Suprapubic skin (tissue), 4 donors: ENCODE measurements at regions not wholly inside any gene's neighbourhood (a gene's known extent, or its start where the extent isn't known, plus 50 kb on each side); places are given as distances from the start of the nearest gene placed in this dataset.

ENCODE experiments used
- DNase-seq, 2 donors: peaks; one replicate each; pipeline ENCODE4 v3.0.0-alpha.2; 2019; ENCODE audit warnings: low spot score in 2 of 2
- H3K27ac ChIP-seq: fragments of 200-600 bp; sonication (generic); one replicate; pipeline ENCODE4 v1.5.1; 2019
- H3K27me3 ChIP-seq: fragments of 200-600 bp; sonication (generic); one replicate; pipeline ENCODE4 v1.5.1; 2019
- H3K36me3 ChIP-seq: fragments of 200-600 bp; sonication (generic); one replicate; pipeline ENCODE4 v1.5.1; 2019
- H3K4me1 ChIP-seq: fragments of 200-600 bp; sonication (generic); one replicate; pipeline ENCODE4 v1.5.1; 2019
- H3K4me3 ChIP-seq: fragments of 200-600 bp; sonication (generic); one replicate; pipeline ENCODE4 v1.5.1; 2019; ENCODE audit warnings: mild to moderate bottlenecking
- H3K9me3 ChIP-seq: fragments of 200-600 bp; sonication (generic); one replicate; pipeline ENCODE4 v1.5.1; 2019
- CTCF ChIP-seq, 2 donors: fragments of 200-600 bp in 1 of 2; fragments of 450-650 bp in 1 of 2; sonication (generic) in 1 of 2; IDR thresholded peaks; one replicate each; pipeline ENCODE4 v1.5.1; 2016 to 2019; ENCODE audit warnings: antibody characterized with exemption in 2 of 2, mild to moderate bottlenecking in 1 of 2, moderate library complexity in 1 of 2
- EP300 ChIP-seq: sonication (generic); formaldehyde crosslinking; IDR thresholded peaks from one replicate; pipeline ENCODE4 v1.6.1; 2017; ENCODE audit warnings: antibody characterized with exemption
- POLR2A ChIP-seq, 2 donors: fragments of 450-650 bp; IDR thresholded peaks; one replicate each; pipeline ENCODE4 v1.6.1; 2017; ENCODE audit warnings: antibody characterized with exemption in 2 of 2, mild to moderate bottlenecking in 2 of 2, moderate library complexity in 2 of 2
- POLR2AphosphoS5 ChIP-seq, 3 donors: sonication (generic); formaldehyde crosslinking; IDR thresholded peaks; one replicate each; pipeline ENCODE4 v1.6.1; 2017; ENCODE audit warnings: antibody characterized with exemption in 3 of 3
- WGBS: methylation state at CpG from one replicate; pipeline ENCODE4 v1.1.5; 2018; 5-methylcytosine and 5-hydroxymethylcytosine counted together

GRCh38 chr6:15949982-15950381 lies 178.9 kb upstream of the MYLIP start:
- no peak for DNase-seq
- H3K27ac ChIP-seq = no peak overlapping the region

GRCh38 chr6:15948930-15949900 lies 179.7 kb upstream of the MYLIP start:
- DNase-seq = no peak
- WGBS = 74% methylated on average over 10 of the region's 10 CpGs
- no peak overlapping the region for H3K27ac ChIP-seq
- H3K4me3 ChIP-seq = no peak overlapping the region
- H3K27me3 ChIP-seq = no peaks in the 10 kb centered on the region
- H3K9me3 ChIP-seq = no peaks in the 10 kb centered on the region
- peaks cover 17% of the 10 kb centered on the region for H3K4me1 ChIP-seq
- H3K36me3 ChIP-seq = no peaks in the 10 kb centered on the region
- TF ChIP-seq EP300 = no peak
- TF ChIP-seq POLR2AphosphoS5 (IDR thresholded peaks at IDR 0.05) = no peak
- no peak for TF ChIP-seq POLR2A (IDR thresholded peaks at IDR 0.05)
- no peak for TF ChIP-seq CTCF (IDR thresholded peaks at IDR 0.05)

More at GRCh38 chr6:15949982-15950381, 178.9 kb upstream of the MYLIP start:
- Histone ChIP-seq H3K4me3 (no peak overlapping the region), H3K36me3 (no peaks in the 10 kb centered on the region), H3K4me1 (peaks cover 20% of the 10 kb centered on the region), H3K27me3 (no peaks in the 10 kb centered on the region), H3K9me3 (no peaks in the 10 kb centered on the region)
- TF ChIP-seq POLR2A (IDR thresholded peaks at IDR 0.05) (no peak), POLR2AphosphoS5 (IDR thresholded peaks at IDR 0.05) (no peak), CTCF (IDR thresholded peaks at IDR 0.05) (no peak), EP300 (no peak)
- 36% methylated on average over 1 of the region's 1 CpG for WGBS

GRCh38 chr6:15947923-15948322 lies 181.0 kb upstream of the MYLIP start:
- H3K4me1 ChIP-seq = peaks cover 5% of the 10 kb centered on the region
- DNase-seq = no peak
- H3K27me3 ChIP-seq = no peaks in the 10 kb centered on the region
- TF ChIP-seq EP300 (no peak), POLR2A (IDR thresholded peaks at IDR 0.05) (no peak), POLR2AphosphoS5 (IDR thresholded peaks at IDR 0.05) (no peak), CTCF (IDR thresholded peaks at IDR 0.05) (no peak)
- WGBS = 91% methylated on average over 4 of the region's 4 CpGs
- no peak overlapping the region for H3K4me3 ChIP-seq
- no peak overlapping the region for H3K27ac ChIP-seq
- no peaks in the 10 kb centered on the region for H3K9me3 ChIP-seq
- no peaks in the 10 kb centered on the region for H3K36me3 ChIP-seq

- H3K4me3 ChIP-seq = no peak overlapping the region
- H3K27me3 ChIP-seq = no peaks in the 10 kb centered on the region
- no peak overlapping the region for H3K27ac ChIP-seq
- TF ChIP-seq POLR2A (IDR thresholded peaks at IDR 0.05) = no peak
- TF ChIP-seq CTCF (IDR thresholded peaks at IDR 0.05) = no peak
- no peak for TF ChIP-seq EP300
- DNase-seq = no peak
- H3K9me3 ChIP-seq = no peaks in the 10 kb centered on the region
- H3K4me1 ChIP-seq = peaks cover 1% of the 10 kb centered on the region
- H3K36me3 ChIP-seq = no peaks in the 10 kb centered on the region
- WGBS = 56% methylated on average over 1 of the region's 1 CpG
Measured at GRCh38 chr6:15947436-15947835, 181.4 kb upstream of the MYLIP start.

GRCh38 chr6:15946701-15947385 lies 182.0 kb upstream of the MYLIP start:
- H3K4me3 ChIP-seq = no peak overlapping the region
- TF ChIP-seq POLR2A (IDR thresholded peaks at IDR 0.05) (no peak), EP300 (no peak), CTCF (IDR thresholded peaks at IDR 0.05) (no peak), POLR2AphosphoS5 (IDR thresholded peaks at IDR 0.05) (no peak)
- WGBS = 68% methylated on average over 4 of the region's 4 CpGs
- H3K27me3 ChIP-seq = no peaks in the 10 kb centered on the region
- H3K4me1 ChIP-seq = no peaks in the 10 kb centered on the region
- DNase-seq = no peak
- H3K36me3 ChIP-seq = no peaks in the 10 kb centered on the region
- H3K9me3 ChIP-seq = no peaks in the 10 kb centered on the region
- H3K27ac ChIP-seq = no peak overlapping the region
